Glutamatergic neuron (in vitro differentiated cells): ENCODE measurements at regions not wholly inside any gene's neighbourhood (a gene's known extent, or its start where the extent isn't known, plus 50 kb on each side); places are given as distances from the start of the nearest gene placed in this dataset.

Source experiments
- DNase-seq: peaks from one replicate; pipeline ENCODE4 v3.0.0; 2022
- H3K27ac Mint-ChIP-seq: one replicate; pipeline ENCODE4 v1.8.0; 2020; ENCODE audit warnings: mild to moderate bottlenecking, mixed read lengths, inconsistent platforms; ENCODE audit not compliant: unreplicated experiment
- H3K27me3 Mint-ChIP-seq: one replicate; pipeline ENCODE4 v1.8.0; 2020; ENCODE audit warnings: mild to moderate bottlenecking, moderate library complexity, mixed read lengths, inconsistent platforms; ENCODE audit not compliant: unreplicated experiment
- H3K36me3 Mint-ChIP-seq: one replicate; pipeline ENCODE4 v1.8.0; 2020; ENCODE audit warnings: mild to moderate bottlenecking, mixed read lengths, inconsistent platforms; ENCODE audit not compliant: unreplicated experiment
- H3K4me1 Mint-ChIP-seq: one replicate; pipeline ENCODE4 v1.8.0; 2020; ENCODE audit warnings: mild to moderate bottlenecking, low read depth, mixed read lengths, inconsistent platforms; ENCODE audit not compliant: unreplicated experiment
- H3K4me3 Mint-ChIP-seq: one replicate; pipeline ENCODE4 v1.8.0; 2020; ENCODE audit warnings: mild to moderate bottlenecking, mixed read lengths, inconsistent platforms; ENCODE audit not compliant: unreplicated experiment
- H3K9me3 Mint-ChIP-seq: one replicate; pipeline ENCODE4 v1.8.0; 2020; ENCODE audit warnings: mild to moderate bottlenecking, moderate library complexity, mixed read lengths, inconsistent platforms; ENCODE audit not compliant: unreplicated experiment
- CTCF ChIP-seq: fragments of 200-600 bp; sonication (generic); IDR thresholded peaks from one replicate; pipeline ENCODE4 v1.5.0; 2021; ENCODE audit not compliant: partially characterized antibody, unreplicated experiment

- Mint-ChIP-seq H3K27me3 (peaks cover 3% of the 10 kb centered on the region), H3K9me3 (no peaks in the 10 kb centered on the region), H3K27ac (no peak overlapping the region), H3K4me1 (peaks cover 7% of the 10 kb centered on the region), H3K4me3 (no peak overlapping the region), H3K36me3 (no peaks in the 10 kb centered on the region)
- no peak for DNase-seq
- TF ChIP-seq CTCF = no peak
Measured at GRCh38 chr9:107592424-107592823, 102.9 kb upstream of the KLF4 start.

GRCh38 chr9:107591781-107592180 lies 102.2 kb upstream of the KLF4 start:
- Mint-ChIP-seq H3K9me3 (no peaks in the 10 kb centered on the region), H3K4me3 (no peak overlapping the region), H3K36me3 (no peaks in the 10 kb centered on the region), H3K27me3 (peaks cover 3% of the 10 kb centered on the region), H3K4me1 (peaks cover 9% of the 10 kb centered on the region), H3K27ac (no peak overlapping the region)
- no peak for DNase-seq
- TF ChIP-seq CTCF = no peak

DNA sequence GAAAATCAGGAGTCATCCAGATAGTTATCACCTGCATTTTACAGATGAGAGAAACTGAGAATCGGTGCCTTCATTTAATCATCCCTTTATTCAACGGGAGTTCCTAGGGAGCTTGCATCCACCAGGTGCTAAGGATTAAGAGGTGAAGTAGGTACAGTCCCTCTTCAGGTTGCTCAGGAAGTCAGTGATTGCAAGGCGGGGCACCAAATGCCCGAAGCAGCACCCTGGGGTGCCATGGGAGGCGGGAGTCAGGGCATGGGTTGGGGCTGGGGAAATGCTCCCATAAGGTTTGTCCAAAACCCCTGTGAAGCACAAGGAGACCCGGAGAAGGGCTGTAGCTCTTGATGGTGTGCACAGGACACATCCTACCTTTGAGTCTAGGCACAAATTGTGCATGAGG lies 98.8 kb upstream of the KLF4 start:
- Mint-ChIP-seq H3K4me1 (peaks cover 9% of the 10 kb centered on the region), H3K27me3 (peaks cover 6% of the 10 kb centered on the region), H3K27ac (peak overlapping the region; percentile 64), H3K4me3 (no peak overlapping the region), H3K9me3 (no peaks in the 10 kb centered on the region), H3K36me3 (no peaks in the 10 kb centered on the region)
- TF ChIP-seq CTCF = no peak
- DNase-seq = no peak

DNA sequence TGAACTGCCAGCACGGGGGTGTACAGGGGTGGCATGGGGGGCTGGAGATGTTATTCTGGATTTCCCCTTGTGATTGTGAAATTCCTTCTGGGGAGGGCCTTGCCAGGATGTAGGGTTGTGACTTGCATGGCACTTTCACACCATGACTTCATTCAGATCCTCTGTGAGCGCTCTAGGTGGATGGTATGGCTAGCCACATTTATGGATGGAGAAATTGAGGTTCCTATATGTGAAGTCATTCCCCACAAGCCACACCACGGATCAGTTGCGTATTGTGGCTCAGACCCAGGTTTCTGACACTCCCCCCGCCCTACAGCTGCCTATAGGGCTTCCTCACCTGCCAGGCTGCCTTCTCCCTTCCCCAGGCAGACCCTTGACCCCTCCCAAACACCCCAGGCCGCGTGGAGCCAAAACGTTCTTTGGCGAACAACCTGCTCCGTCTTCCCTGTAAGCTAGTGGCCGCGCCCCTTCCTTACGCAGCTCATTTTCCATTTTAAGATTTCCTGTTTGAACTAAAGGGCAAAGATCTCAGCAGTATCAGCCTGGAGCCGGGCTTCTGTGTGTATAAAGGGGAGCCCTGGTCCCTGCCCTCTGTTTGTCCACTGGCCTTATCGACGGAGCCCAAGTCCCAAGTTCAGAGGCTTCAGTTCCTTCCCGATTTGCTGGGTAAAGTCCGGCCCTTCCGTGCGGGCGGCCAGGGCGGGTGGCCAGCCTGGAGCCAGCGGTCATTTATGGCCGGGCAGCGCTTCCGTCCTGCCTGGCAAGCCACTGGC lies 97.8 kb upstream of the KLF4 start:
- peaks cover 6% of the 10 kb centered on the region for H3K27me3 Mint-ChIP-seq
- no peak overlapping the region for H3K4me3 Mint-ChIP-seq
- peak overlapping the region; percentile 64 for H3K27ac Mint-ChIP-seq
- H3K4me1 Mint-ChIP-seq = peaks cover 9% of the 10 kb centered on the region
- no peaks in the 10 kb centered on the region for H3K9me3 Mint-ChIP-seq
- DNase-seq = no peak
- no peaks in the 10 kb centered on the region for H3K36me3 Mint-ChIP-seq
- TF ChIP-seq CTCF = no peak

DNA sequence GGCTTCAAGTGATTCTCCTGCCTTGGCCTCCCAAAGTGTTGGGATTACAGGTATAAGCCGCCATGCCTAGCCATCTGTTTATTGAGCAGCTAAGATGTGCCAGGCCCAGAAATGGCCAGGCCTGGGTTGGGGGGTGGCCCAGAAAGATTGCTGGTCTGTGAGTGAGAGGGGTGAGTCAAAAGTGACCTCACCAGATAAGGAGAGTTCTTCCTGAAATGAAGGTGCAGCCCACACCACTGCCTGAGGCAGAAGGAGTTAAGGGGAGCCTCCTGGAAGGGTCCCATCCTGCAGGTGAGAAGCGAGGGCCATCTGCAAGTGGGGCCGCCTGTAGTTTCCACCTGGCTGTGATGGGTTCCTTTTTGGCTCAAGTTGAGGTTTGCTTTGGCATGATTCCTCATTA lies 96.9 kb upstream of the KLF4 start:
- H3K4me1 Mint-ChIP-seq = peaks cover 9% of the 10 kb centered on the region
- H3K36me3 Mint-ChIP-seq = no peaks in the 10 kb centered on the region
- no peak for DNase-seq
- no peaks in the 10 kb centered on the region for H3K9me3 Mint-ChIP-seq
- H3K4me3 Mint-ChIP-seq = no peak overlapping the region
- no peak overlapping the region for H3K27ac Mint-ChIP-seq
- TF ChIP-seq CTCF = no peak
- peaks cover 6% of the 10 kb centered on the region for H3K27me3 Mint-ChIP-seq
